ENCODE measurements at regions not wholly inside any gene's neighbourhood (a gene's known extent, or its start where the extent isn't known, plus 50 kb on each side); places are given as distances from the start of the nearest gene placed in this dataset.

- POLR2A ChIA-PET, result interaction anchor here (0.5 kb wide), 1 partner anchor 124 kb away, joined by 3 read pairs; no protein-coding TSS in a partner anchor
- Histone ChIP-seq H3K4me1 (ENCODE audit: control insufficient read depth, insufficient read depth, low read length) (no peaks in the 10 kb centered on the region), H3K27ac (ENCODE audit: extremely low read depth, low read depth, low read length) (no peak overlapping the region), H3K9me3 (ENCODE audit: control insufficient read depth, insufficient read depth, low read depth, low read length) (no peaks in the 10 kb centered on the region), H3K4me3 (ENCODE audit: low read depth, low read length) (no peak overlapping the region), H3K36me3 (ENCODE audit: control insufficient read depth in 2 of 2, insufficient read depth in 1 of 2, low read length in 2 of 2) (no peaks in the 10 kb centered on the region)
- CTCF ChIA-PET, result interaction anchor here (1.2 to 3.8 kb wide), 3 partner anchors 47 to 404 kb away, joined by 3 to 20 read pairs (median 5); no protein-coding TSS in a partner anchor
- no peak for TF ChIP-seq ZNF274 (IDR thresholded peaks at IDR 0.05; ENCODE audit: low read length)
- no peak for TF ChIP-seq ZNF274 (tag by site-specific recombination; IDR thresholded peaks at IDR 0.05; ENCODE audit: borderline replicate concordance)
- no peak for TF ChIP-seq ZFHX2 (tag by site-specific recombination; conservative IDR thresholded peaks at IDR 0.05)
- no peak for TF ChIP-seq ZNF704 (tag by site-specific recombination; IDR thresholded peaks at IDR 0.05)
- no peak for TF ChIP-seq ZNF23 (tag by site-specific recombination; IDR thresholded peaks at IDR 0.05; ENCODE audit: borderline replicate concordance)
- TF ChIP-seq ZBTB8A (tag by site-specific recombination; IDR thresholded peaks at IDR 0.05), result no peak
- TF ChIP-seq ZNF292 (tag by site-specific recombination; IDR thresholded peaks at IDR 0.05; ENCODE audit: borderline replicate concordance, low read depth), result no peak
- TF ChIP-seq ZNF146 (tag by site-specific recombination; IDR thresholded peaks at IDR 0.05), result no peak
- no peak for TF ChIP-seq ZSCAN5A (tag by site-specific recombination; IDR thresholded peaks at IDR 0.05)
- no peak for TF ChIP-seq PRDM2 (tag by site-specific recombination; IDR thresholded peaks at IDR 0.05; ENCODE audit: borderline replicate concordance)
- no peak for TF ChIP-seq ZNF174 (tag by site-specific recombination; IDR thresholded peaks at IDR 0.05)
- no peak for TF ChIP-seq ZNF777 (tag by site-specific recombination; IDR thresholded peaks at IDR 0.05; ENCODE audit: borderline replicate concordance)
- no peak for TF ChIP-seq ZNF544 (tag by site-specific recombination; IDR thresholded peaks at IDR 0.05)
- no peak for TF ChIP-seq ZNF433 (tag by site-specific recombination; IDR thresholded peaks at IDR 0.05; ENCODE audit: low read depth)
Measured at GRCh38 chr6:105836379-105836778, 249.8 kb upstream of the PRDM1 start.

- ChIA-PET POLR2A (interaction anchor here (0.7 kb wide), 1 partner anchor 64 kb away, joined by 3 read pairs; no protein-coding TSS in a partner anchor), CTCF (interaction anchor here (0.5 to 3.8 kb wide), 16 partner anchors 9 to 403 kb away, joined by 3 to 20 read pairs (median 4); no protein-coding TSS in a partner anchor)
- Histone ChIP-seq H3K36me3 (ENCODE audit: control insufficient read depth in 2 of 2, insufficient read depth in 1 of 2, low read length in 2 of 2) (no peaks in the 10 kb centered on the region), H3K4me1 (ENCODE audit: control insufficient read depth, insufficient read depth, low read length) (no peaks in the 10 kb centered on the region), H3K4me3 (ENCODE audit: low read depth, low read length) (no peak overlapping the region), H3K9me3 (ENCODE audit: control insufficient read depth, insufficient read depth, low read depth, low read length) (no peaks in the 10 kb centered on the region), H3K27ac (ENCODE audit: extremely low read depth, low read depth, low read length) (no peak overlapping the region)
- peak; percentile 43 for TF ChIP-seq ZFHX2 (tag by site-specific recombination; conservative IDR thresholded peaks at IDR 0.05)
- 0 out of 2 replicates have a peak, but pooled peaks have one; percentile 14 for TF ChIP-seq EGR2 (tag by site-specific recombination; IDR thresholded peaks at IDR 0.05; ENCODE audit: low read depth)
- 0 out of 2 replicates have a peak, but pooled peaks have one; percentile 20 for TF ChIP-seq CTCF (tag by site-specific recombination; IDR thresholded peaks at IDR 0.05)
- TF ChIP-seq ZNF362 (tag by site-specific recombination; IDR thresholded peaks at IDR 0.05), result no peak
- TF ChIP-seq KLF10 (tag by site-specific recombination; IDR thresholded peaks at IDR 0.05), result no peak
- TF ChIP-seq ZNF138 (tag by site-specific recombination; IDR thresholded peaks at IDR 0.05; ENCODE audit: borderline replicate concordance), result no peak
Measured at GRCh38 chr6:105835373-105835772, 250.8 kb upstream of the PRDM1 start.
